NCI-H2196 (cell line): ENCODE measurements at regions not wholly inside any gene's neighbourhood (a gene's known extent, or its start where the extent isn't known, plus 50 kb on each side); places are given as distances from the start of the nearest gene placed in this dataset.

Experiments
- DNase-seq: peaks from one replicate; lab custom pipeline; 2025; ENCODE audit not compliant: unreplicated experiment; lab: John Stamatoyannopoulos, UW

- no peak for DNase-seq
Measured at GRCh38 chr1:209349363-209350308, 233.9 kb upstream of the CAMK1G start.

- DNase-seq, result no peak
Measured at GRCh38 chr1:209353053-209353452, 230.5 kb upstream of the CAMK1G start.

GRCh38 chr1:209354111-209354839 lies 229.2 kb upstream of the CAMK1G start:
- DNase-seq, result peak; percentile 89

- DNase-seq, result no peak
Measured at GRCh38 chr1:209354840-209355165, 228.7 kb upstream of the CAMK1G start.

GRCh38 chr1:209355415-209355814 lies 228.1 kb upstream of the CAMK1G start:
- DNase-seq, result no peak

GRCh38 chr1:209356976-209357377 lies 226.5 kb upstream of the CAMK1G start:
- no peak for DNase-seq

- no peak for DNase-seq
Measured at GRCh38 chr1:209363112-209363511, 220.4 kb upstream of the CAMK1G start.

GRCh38 chr1:209364716-209365115 lies 218.8 kb upstream of the CAMK1G start:
- DNase-seq, result no peak

- no peak for DNase-seq
Measured at GRCh38 chr1:209367061-209367772, 216.3 kb upstream of the CAMK1G start.

- DNase-seq, result no peak
Measured at GRCh38 chr1:209368864-209369598, 214.5 kb upstream of the CAMK1G start.

- DNase-seq, result no peak
Measured at GRCh38 chr1:209370241-209370995, 213.1 kb upstream of the CAMK1G start.

GRCh38 chr1:209375097-209375496 lies 208.4 kb upstream of the CAMK1G start:
- DNase-seq, result no peak

- DNase-seq, result no peak
Measured at GRCh38 chr1:209375671-209376365, 207.7 kb upstream of the CAMK1G start.

- DNase-seq, result no peak
Measured at GRCh38 chr1:209376774-209377173, 206.7 kb upstream of the CAMK1G start.

GRCh38 chr1:209377995-209378394 lies 205.5 kb upstream of the CAMK1G start:
- no peak for DNase-seq

GRCh38 chr1:209379280-209379679 lies 204.2 kb upstream of the CAMK1G start:
- DNase-seq, result no peak

- DNase-seq, result no peak
Measured at GRCh38 chr1:209380420-209380819, 203.1 kb upstream of the CAMK1G start.

GRCh38 chr1:209382231-209383100 lies 201.0 kb upstream of the CAMK1G start:
- DNase-seq, result no peak

- DNase-seq, result no peak
Measured at GRCh38 chr1:209383422-209383821, 200.1 kb upstream of the CAMK1G start.
